GM12864 (cell line): ENCODE measurements at regions not wholly inside any gene's neighbourhood (a gene's known extent, or its start where the extent isn't known, plus 50 kb on each side); places are given as distances from the start of the nearest gene placed in this dataset.

Source experiments
- DNase-seq: peaks from one replicate; pipeline ENCODE4 v3.0.0-alpha.2; 2011; ENCODE audit warnings: low read depth
- H3K4me3 ChIP-seq: 2 replicates; pipeline ENCODE4 v1.5.1; 2011; ENCODE audit warnings: mild to moderate bottlenecking, low read depth, low read length, control low read depth
- CTCF ChIP-seq: IDR thresholded peaks from 2 replicates; pipeline ENCODE4 v1.5.1; 2011; ENCODE audit warnings: low read depth, mild to moderate bottlenecking, moderate library complexity, low read length, control low read depth, inconsistent platforms; ENCODE audit errors: missing control alignments

GRCh38 chr5:9715891-9716335 lies 85.8 kb upstream of the TAS2R1 start:
- DNase-seq = no peak
- no peak overlapping the region for H3K4me3 ChIP-seq
- no peak for TF ChIP-seq CTCF

GRCh38 chr5:9713959-9714586 lies 83.9 kb upstream of the TAS2R1 start:
- TF ChIP-seq CTCF = no peak
- no peak overlapping the region for H3K4me3 ChIP-seq
- no peak for DNase-seq

- no peak for DNase-seq
- no peak overlapping the region for H3K4me3 ChIP-seq
- no peak for TF ChIP-seq CTCF
These were observed 83.2 kb upstream of the TAS2R1 start for GRCh38 chr5:9713356-9713755.

- no peak overlapping the region for H3K4me3 ChIP-seq
- DNase-seq = no peak
- no peak for TF ChIP-seq CTCF
These were observed 82.8 kb upstream of the TAS2R1 start for GRCh38 chr5:9712911-9713310.

GRCh38 chr5:9712506-9712905 lies 82.4 kb upstream of the TAS2R1 start:
- no peak for TF ChIP-seq CTCF
- DNase-seq = no peak
- H3K4me3 ChIP-seq = no peak overlapping the region

GRCh38 chr5:9710069-9710468 lies 79.9 kb upstream of the TAS2R1 start:
- TF ChIP-seq CTCF = no peak
- H3K4me3 ChIP-seq = no peak overlapping the region
- DNase-seq = no peak

- TF ChIP-seq CTCF = no peak
- DNase-seq = no peak
- no peak overlapping the region for H3K4me3 ChIP-seq
These were observed 77.7 kb upstream of the TAS2R1 start for GRCh38 chr5:9707732-9708462.
